ENCODE measurements at regions not wholly inside any gene's neighbourhood (a gene's known extent, or its start where the extent isn't known, plus 50 kb on each side); places are given as distances from the start of the nearest gene placed in this dataset.

DNA sequence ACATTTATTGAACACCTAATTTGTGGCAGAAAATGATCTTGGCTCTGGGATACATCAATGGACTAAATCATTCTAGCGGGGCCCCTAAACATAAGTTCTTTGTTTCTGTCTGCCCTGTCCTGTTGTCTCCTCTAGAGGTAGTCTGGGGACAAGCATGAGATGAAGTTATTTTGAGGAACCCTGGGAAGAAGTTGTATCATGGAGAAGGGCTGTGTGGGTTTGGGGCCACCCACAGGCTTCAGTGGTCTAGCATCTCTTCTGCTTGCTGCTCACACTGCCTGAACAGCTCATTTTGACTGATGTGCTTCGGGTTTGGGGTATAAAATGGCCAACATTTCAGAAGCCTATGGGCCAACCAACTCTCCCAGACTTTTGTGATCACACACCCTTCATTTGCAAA is 50.3 kb upstream of the OSBPL11 start:
- Histone ChIP-seq H3K27ac (no peak overlapping the region), H3K36me3 (no peaks in the 10 kb centered on the region), H3K4me3 (no peak overlapping the region), H3K4me1 (peaks cover 0 to 12% (median 0%) of the 10 kb centered on the region in 12 donors), H3K27me3 (no peaks in the 10 kb centered on the region), H3K9me3 (no peaks in the 10 kb centered on the region)
- ATAC-seq (no peak), DNase-seq (no peak)
- intact Hi-C loops (cut with DNase I): no loop called here
- no peak for TF ChIP-seq CTCF (IDR thresholded peaks at IDR 0.05)
- no peak for TF ChIP-seq POLR2A (IDR thresholded peaks at IDR 0.05)
- 90 to 91% (median 90%) methylated on average over 2 of the region's 2 CpGs for WGBS, 4 donors

GRCh38 chr3:125646581-125646980 is 51.3 kb upstream of the OSBPL11 start:
- no peak for TF ChIP-seq CTCF (IDR thresholded peaks at IDR 0.05)
- TF ChIP-seq POLR2A (IDR thresholded peaks at IDR 0.05): no peak
- no peak overlapping the region for H3K27ac ChIP-seq
- no peak overlapping the region for H3K4me3 ChIP-seq
- no peaks in the 10 kb centered on the region for H3K36me3 ChIP-seq
- peaks cover 0 to 12% (median 0%) of the 10 kb centered on the region in 12 donors for H3K4me1 ChIP-seq
- intact Hi-C loops (cut with DNase I): no loop called here
- H3K27me3 ChIP-seq: no peaks in the 10 kb centered on the region
- H3K9me3 ChIP-seq: no peaks in the 10 kb centered on the region
- WGBS, 4 donors: 69 to 78% (median 71%) methylated on average over 1 of the region's 1 CpG
- DNase-seq: no peak
- no peak for ATAC-seq

- intact Hi-C loops (cut with DNase I): no loop called here
Observed at GRCh38 chr3:125647318-125648014, 52.2 kb upstream of the OSBPL11 start.

GRCh38 chr3:125651244-125651643 is 55.9 kb upstream of the OSBPL11 start:
- 82 to 89% (median 87%) methylated on average over 5 of the region's 5 CpGs for WGBS, 4 donors
- H3K4me3 ChIP-seq: no peak overlapping the region
- no peak for ATAC-seq
- H3K9me3 ChIP-seq: no peaks in the 10 kb centered on the region
- H3K27ac ChIP-seq: no peak overlapping the region
- no peaks in the 10 kb centered on the region for H3K4me1 ChIP-seq
- no peaks in the 10 kb centered on the region for H3K27me3 ChIP-seq
- H3K36me3 ChIP-seq: no peaks in the 10 kb centered on the region
- intact Hi-C loops (cut with DNase I): no loop called here
- DNase-seq: no peak
- no peak for TF ChIP-seq CTCF (IDR thresholded peaks at IDR 0.05)
- TF ChIP-seq POLR2A (IDR thresholded peaks at IDR 0.05): no peak

More at GRCh38 chr3:125647318-125648014, 52.2 kb upstream of the OSBPL11 start:
- Histone ChIP-seq H3K36me3 (no peaks in the 10 kb centered on the region), H3K9me3 (no peaks in the 10 kb centered on the region), H3K4me1 (peaks cover 0 to 12% (median 0%) of the 10 kb centered on the region in 12 donors), H3K27ac (no peak overlapping the region), H3K4me3 (no peak overlapping the region), H3K27me3 (no peaks in the 10 kb centered on the region)
- WGBS, 4 donors: 71 to 82% (median 76%) methylated on average over 8 of the region's 8 CpGs
- TF ChIP-seq CTCF (IDR thresholded peaks at IDR 0.05) (no peak), POLR2A (IDR thresholded peaks at IDR 0.05) (no peak)
- DNase-seq (no peak), ATAC-seq (no peak)

Data from heart left ventricle (tissue), 16 donors.